ENCODE measurements at regions not wholly inside any gene's neighbourhood (a gene's known extent, or its start where the extent isn't known, plus 50 kb on each side); places are given as distances from the start of the nearest gene placed in this dataset.

GRCh38 chr7:112888781-112889180 lies 98.6 kb upstream of the TMEM168 start:
- Histone ChIP-seq H3K27ac (no peak overlapping the region), H3K4me1 (peaks cover 0 to 5% of the 10 kb centered on the region in 2 donors), H3K9me3 (no peaks in the 10 kb centered on the region), H3K27me3 (no peaks in the 10 kb centered on the region), H3K36me3 (no peaks in the 10 kb centered on the region), H3K4me3 (no peak overlapping the region)
- ATAC-seq, result no peak
- intact Hi-C loops (cut with DNase I), result no loop called here
- no peak for DNase-seq
- TF ChIP-seq, protein P1, sequence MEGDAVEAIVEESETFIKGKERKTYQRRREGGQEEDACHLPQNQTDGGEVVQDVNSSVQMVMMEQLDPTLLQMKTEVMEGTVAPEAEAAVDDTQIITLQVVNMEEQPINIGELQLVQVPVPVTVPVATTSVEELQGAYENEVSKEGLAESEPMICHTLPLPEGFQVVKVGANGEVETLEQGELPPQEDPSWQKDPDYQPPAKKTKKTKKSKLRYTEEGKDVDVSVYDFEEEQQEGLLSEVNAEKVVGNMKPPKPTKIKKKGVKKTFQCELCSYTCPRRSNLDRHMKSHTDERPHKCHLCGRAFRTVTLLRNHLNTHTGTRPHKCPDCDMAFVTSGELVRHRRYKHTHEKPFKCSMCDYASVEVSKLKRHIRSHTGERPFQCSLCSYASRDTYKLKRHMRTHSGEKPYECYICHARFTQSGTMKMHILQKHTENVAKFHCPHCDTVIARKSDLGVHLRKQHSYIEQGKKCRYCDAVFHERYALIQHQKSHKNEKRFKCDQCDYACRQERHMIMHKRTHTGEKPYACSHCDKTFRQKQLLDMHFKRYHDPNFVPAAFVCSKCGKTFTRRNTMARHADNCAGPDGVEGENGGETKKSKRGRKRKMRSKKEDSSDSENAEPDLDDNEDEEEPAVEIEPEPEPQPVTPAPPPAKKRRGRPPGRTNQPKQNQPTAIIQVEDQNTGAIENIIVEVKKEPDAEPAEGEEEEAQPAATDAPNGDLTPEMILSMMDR (IDR thresholded peaks at IDR 0.05), result no peak

DNA sequence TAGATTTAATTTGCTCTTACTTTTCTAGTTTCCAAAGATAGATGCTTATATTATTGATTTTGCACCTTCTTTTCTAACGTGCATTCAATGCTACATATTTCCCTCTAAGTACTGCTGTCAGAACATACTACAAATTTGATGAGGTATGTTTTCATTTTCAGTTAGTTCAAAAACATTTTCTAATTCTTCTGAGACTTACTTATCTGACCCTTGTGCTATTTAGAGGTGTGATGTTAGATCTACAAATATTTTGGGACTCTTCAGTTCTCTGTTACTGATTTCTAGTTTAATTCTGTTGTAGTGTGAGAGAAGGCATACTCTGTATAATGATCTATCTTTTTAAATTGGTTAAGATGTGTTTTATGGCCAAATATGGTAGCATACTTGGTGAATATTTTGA lies 97.8 kb upstream of the TMEM168 start:
- intact Hi-C loops (cut with DNase I), result no loop called here
- peaks cover 0 to 10% of the 10 kb centered on the region in 2 donors for H3K4me1 ChIP-seq
- no peaks in the 10 kb centered on the region for H3K9me3 ChIP-seq
- peak overlapping the region in 1 of 2 donors; percentile 65 for H3K27ac ChIP-seq
- TF ChIP-seq, protein P1 (IDR thresholded peaks at IDR 0.05), result no peak
- no peak for ATAC-seq
- no peak overlapping the region for H3K4me3 ChIP-seq
- H3K36me3 ChIP-seq, result no peaks in the 10 kb centered on the region
- no peaks in the 10 kb centered on the region for H3K27me3 ChIP-seq
- DNase-seq, result no peak

DNA sequence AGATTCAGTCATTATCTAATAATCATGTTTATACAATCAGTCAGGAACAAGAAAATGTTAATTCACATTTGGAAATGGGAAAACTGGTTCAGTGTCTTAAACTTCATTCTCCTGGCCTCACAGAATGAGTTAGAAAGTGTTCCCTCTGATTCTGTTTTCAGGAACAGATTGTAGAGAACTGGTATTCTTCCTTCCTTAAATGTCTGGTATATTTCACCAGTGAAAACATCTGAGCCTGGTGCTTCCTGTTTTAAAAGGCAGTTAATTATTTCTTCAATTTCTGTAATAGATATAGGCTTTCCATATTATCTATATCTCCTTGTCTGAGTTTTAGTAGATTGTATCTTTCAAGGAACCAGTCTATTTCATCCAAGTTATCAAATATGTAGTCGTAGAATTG lies 97.1 kb upstream of the TMEM168 start:
- no peak for ATAC-seq
- intact Hi-C loops (cut with DNase I), result no loop called here

GRCh38 chr7:112886208-112886607 lies 96.0 kb upstream of the TMEM168 start:
- no peak for DNase-seq
- Histone ChIP-seq H3K27ac (peak overlapping the region in 1 of 2 donors; percentile 65), H3K9me3 (no peaks in the 10 kb centered on the region), H3K36me3 (no peaks in the 10 kb centered on the region), H3K4me1 (peaks cover 0 to 27% of the 10 kb centered on the region in 2 donors), H3K4me3 (no peak overlapping the region), H3K27me3 (no peaks in the 10 kb centered on the region)
- no peak for ATAC-seq
- TF ChIP-seq, protein P1 (IDR thresholded peaks at IDR 0.05), result no peak
- intact Hi-C loops (cut with DNase I), result no loop called here

More for the DNA sequence above, 97.1 kb upstream of the TMEM168 start:
- Histone ChIP-seq H3K9me3 (no peaks in the 10 kb centered on the region), H3K27me3 (no peaks in the 10 kb centered on the region), H3K4me3 (no peak overlapping the region), H3K36me3 (no peaks in the 10 kb centered on the region), H3K4me1 (peaks cover 0 to 17% of the 10 kb centered on the region in 2 donors), H3K27ac (peak overlapping the region in 1 of 2 donors; percentile 65)
- no peak for DNase-seq
- TF ChIP-seq, protein P1 (IDR thresholded peaks at IDR 0.05), result no peak

DNA sequence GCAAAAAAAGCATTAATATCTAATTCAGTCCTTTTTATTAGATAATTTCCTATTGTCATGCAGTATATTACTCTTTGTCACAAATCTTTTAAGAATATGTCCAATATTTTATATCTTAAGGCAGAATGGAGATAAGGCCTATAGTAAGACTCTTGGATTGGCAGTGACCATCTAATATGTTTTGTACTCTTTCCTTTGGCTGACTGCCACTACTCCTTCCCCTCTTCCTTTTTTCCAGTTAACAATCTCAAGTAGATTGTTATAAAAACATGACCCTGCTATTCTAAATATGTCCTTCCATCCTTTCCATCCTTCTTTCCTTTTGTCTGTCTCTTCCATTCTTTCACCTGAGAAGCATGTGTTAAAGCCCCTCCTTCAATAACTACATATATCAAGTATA lies 92.8 kb upstream of the TMEM168 start:
- Histone ChIP-seq H3K9me3 (no peaks in the 10 kb centered on the region), H3K4me1 (peaks cover 0 to 46% of the 10 kb centered on the region in 2 donors), H3K27ac (peak overlapping the region in 1 of 2 donors; percentile 94), H3K36me3 (no peaks in the 10 kb centered on the region), H3K4me3 (no peak overlapping the region), H3K27me3 (no peaks in the 10 kb centered on the region)
- intact Hi-C loops (cut with DNase I), result no loop called here
- ATAC-seq (no peak), DNase-seq (no peak)
- TF ChIP-seq, protein P1 (IDR thresholded peaks at IDR 0.05), result no peak
